ENCODE measurements at regions not wholly inside any gene's neighbourhood (a gene's known extent, or its start where the extent isn't known, plus 50 kb on each side); places are given as distances from the start of the nearest gene placed in this dataset.

GRCh38 chr1:96048572-96049212 is 672.9 kb upstream of the PTBP2 start:
- no peak for TF ChIP-seq POLR2A (IDR thresholded peaks at IDR 0.05; ENCODE audit: low read depth)
- no peak for TF ChIP-seq CTCF (IDR thresholded peaks at IDR 0.05)
